ENCODE measurements at regions not wholly inside any gene's neighbourhood (a gene's known extent, or its start where the extent isn't known, plus 50 kb on each side); places are given as distances from the start of the nearest gene placed in this dataset.

GRCh38 chr18:48472610-48473009 is 63.4 kb upstream of the ZBTB7C start:
- no peak overlapping the region for H3K4me2 ChIP-seq (ENCODE audit: low read depth, low read length, poor library complexity, severe bottlenecking)
- H4K20me1 ChIP-seq (ENCODE audit: insufficient read depth, low read length, poor library complexity, severe bottlenecking): no peaks in the 10 kb centered on the region
- H3K4me1 ChIP-seq (ENCODE audit: insufficient read depth, low read length, poor library complexity, severe bottlenecking): no peaks in the 10 kb centered on the region
- H3K4me3 ChIP-seq (ENCODE audit: low read length, poor library complexity, severe bottlenecking): no peak overlapping the region
- no peak overlapping the region for H2AFZ ChIP-seq (ENCODE audit: low read length)
- H3F3A ChIP-seq (ENCODE audit: low read depth): no peaks in the 10 kb centered on the region
- H3K36me3 ChIP-seq (ENCODE audit: insufficient read depth, low read length): no peaks in the 10 kb centered on the region
- no peaks in the 10 kb centered on the region for H3K27me3 ChIP-seq (ENCODE audit: insufficient read depth, low read length, poor library complexity, severe bottlenecking)
- H3K9me2 ChIP-seq (replicated peaks; ENCODE audit: low read depth, low read length): no peaks in the 10 kb centered on the region
- H3K9me3 ChIP-seq (ENCODE audit: insufficient read depth, low read depth, low read length): no peaks in the 10 kb centered on the region
- H3K79me2 ChIP-seq (ENCODE audit: insufficient read depth, low read length): no peaks in the 10 kb centered on the region
- H3K9ac ChIP-seq (ENCODE audit: low read depth, low read length, poor library complexity, severe bottlenecking): no peak overlapping the region
- no peak for TF ChIP-seq EZH2phosphoT487 (IDR thresholded peaks at IDR 0.05; ENCODE audit: borderline replicate concordance)
- no peak for TF ChIP-seq CTCF (conservative IDR thresholded peaks at IDR 0.05; ENCODE audit: low read length)

- no peaks in the 10 kb centered on the region for H3K4me1 ChIP-seq (ENCODE audit: insufficient read depth, low read length, poor library complexity, severe bottlenecking)
Observed at GRCh38 chr18:48470484-48471180, 61.4 kb upstream of the ZBTB7C start.

GRCh38 chr18:48468151-48468550 is 59.0 kb upstream of the ZBTB7C start:
- Histone ChIP-seq H3K9ac (ENCODE audit: low read depth, low read length, poor library complexity, severe bottlenecking) (no peak overlapping the region), H2AFZ (ENCODE audit: low read length) (no peak overlapping the region), H3K79me2 (ENCODE audit: insufficient read depth, low read length) (no peaks in the 10 kb centered on the region), H3K27me3 (ENCODE audit: insufficient read depth, low read length, poor library complexity, severe bottlenecking) (peaks cover 5% of the 10 kb centered on the region), H3K36me3 (ENCODE audit: insufficient read depth, low read length) (no peaks in the 10 kb centered on the region), H3K9me3 (ENCODE audit: insufficient read depth, low read depth, low read length) (no peaks in the 10 kb centered on the region), H3F3A (ENCODE audit: low read depth) (no peaks in the 10 kb centered on the region), H3K4me3 (ENCODE audit: low read length, poor library complexity, severe bottlenecking) (no peak overlapping the region), H4K20me1 (ENCODE audit: insufficient read depth, low read length, poor library complexity, severe bottlenecking) (no peaks in the 10 kb centered on the region), H3K9me2 (replicated peaks; ENCODE audit: low read depth, low read length) (no peaks in the 10 kb centered on the region), H3K4me2 (ENCODE audit: low read depth, low read length, poor library complexity, severe bottlenecking) (no peak overlapping the region), H3K4me1 (ENCODE audit: insufficient read depth, low read length, poor library complexity, severe bottlenecking) (no peaks in the 10 kb centered on the region)
- TF ChIP-seq CTCF (conservative IDR thresholded peaks at IDR 0.05; ENCODE audit: low read length) (no peak), EZH2phosphoT487 (IDR thresholded peaks at IDR 0.05; ENCODE audit: borderline replicate concordance) (no peak)

More at GRCh38 chr18:48470484-48471180, 61.4 kb upstream of the ZBTB7C start:
- Histone ChIP-seq H4K20me1 (ENCODE audit: insufficient read depth, low read length, poor library complexity, severe bottlenecking) (no peaks in the 10 kb centered on the region), H3K4me3 (ENCODE audit: low read length, poor library complexity, severe bottlenecking) (no peak overlapping the region), H3K27me3 (ENCODE audit: insufficient read depth, low read length, poor library complexity, severe bottlenecking) (no peaks in the 10 kb centered on the region), H3K9me2 (replicated peaks; ENCODE audit: low read depth, low read length) (no peaks in the 10 kb centered on the region), H3K4me2 (ENCODE audit: low read depth, low read length, poor library complexity, severe bottlenecking) (no peak overlapping the region), H3K9ac (ENCODE audit: low read depth, low read length, poor library complexity, severe bottlenecking) (no peak overlapping the region), H3K79me2 (ENCODE audit: insufficient read depth, low read length) (no peaks in the 10 kb centered on the region), H3K9me3 (ENCODE audit: insufficient read depth, low read depth, low read length) (no peaks in the 10 kb centered on the region), H3K36me3 (ENCODE audit: insufficient read depth, low read length) (no peaks in the 10 kb centered on the region), H3F3A (ENCODE audit: low read depth) (no peaks in the 10 kb centered on the region), H2AFZ (ENCODE audit: low read length) (no peak overlapping the region)
- TF ChIP-seq EZH2phosphoT487 (IDR thresholded peaks at IDR 0.05; ENCODE audit: borderline replicate concordance) (no peak), CTCF (conservative IDR thresholded peaks at IDR 0.05; ENCODE audit: low read length) (no peak)

Measured in Loucy (cell line).